ENCODE measurements at regions not wholly inside any gene's neighbourhood (a gene's known extent, or its start where the extent isn't known, plus 50 kb on each side); places are given as distances from the start of the nearest gene placed in this dataset.
A peak's percentile ranks its signal among the peaks of the same experiment; 100 is the strongest.

GRCh38 chr11:71324788-71325417 is 72.5 kb upstream of the SHANK2 start:
- 89% methylated on average over 13 of the region's 13 CpGs for WGBS
- Histone ChIP-seq H3K27me3 (peaks cover 2% of the 10 kb centered on the region), H3K4me1 (no peaks in the 10 kb centered on the region), H3K9me3 (no peaks in the 10 kb centered on the region), H3K4me3 (no peak overlapping the region), H3K36me3 (no peaks in the 10 kb centered on the region), H3K27ac (no peak overlapping the region)
- TF ChIP-seq CTCF (IDR thresholded peaks at IDR 0.05) (no peak), POLR2AphosphoS5 (IDR thresholded peaks at IDR 0.05) (no peak), POLR2A (IDR thresholded peaks at IDR 0.05) (no peak), EP300 (IDR thresholded peaks at IDR 0.05) (no peak)
- DNase-seq (ENCODE audit: low spot score in 2 of 2), result peak; percentile 40 to 67

GRCh38 chr11:71323876-71324526 is 71.6 kb upstream of the SHANK2 start:
- WGBS, result 84% methylated on average over 11 of the region's 11 CpGs
- no peak overlapping the region for H3K4me3 ChIP-seq
- TF ChIP-seq EP300 (IDR thresholded peaks at IDR 0.05) (no peak), POLR2A (IDR thresholded peaks at IDR 0.05) (no peak), CTCF (IDR thresholded peaks at IDR 0.05) (no peak), POLR2AphosphoS5 (IDR thresholded peaks at IDR 0.05) (no peak)

GRCh38 chr11:71322861-71323582 is 70.6 kb upstream of the SHANK2 start:
- H3K4me1 ChIP-seq, result no peaks in the 10 kb centered on the region
- peaks cover 2% of the 10 kb centered on the region for H3K27me3 ChIP-seq
- peaks cover 4% of the 10 kb centered on the region for H3K9me3 ChIP-seq
- no peaks in the 10 kb centered on the region for H3K36me3 ChIP-seq
- peak; percentile 46 to 66 for DNase-seq (ENCODE audit: low spot score in 2 of 2)
- no peak overlapping the region for H3K4me3 ChIP-seq
- 90% methylated on average over 11 of the region's 13 CpGs for WGBS
- H3K27ac ChIP-seq, result no peak overlapping the region
- TF ChIP-seq CTCF (IDR thresholded peaks at IDR 0.05), result no peak
- TF ChIP-seq EP300 (IDR thresholded peaks at IDR 0.05), result no peak
- TF ChIP-seq POLR2A (IDR thresholded peaks at IDR 0.05), result no peak
- TF ChIP-seq POLR2AphosphoS5 (IDR thresholded peaks at IDR 0.05), result no peak

More at GRCh38 chr11:71323876-71324526, 71.6 kb upstream of the SHANK2 start:
- DNase-seq (ENCODE audit: low spot score in 2 of 2), result peak; percentile 26 to 67
- Histone ChIP-seq H3K4me1 (no peaks in the 10 kb centered on the region), H3K27me3 (peaks cover 2% of the 10 kb centered on the region), H3K36me3 (no peaks in the 10 kb centered on the region), H3K9me3 (no peaks in the 10 kb centered on the region), H3K27ac (no peak overlapping the region)

GRCh38 chr11:71322192-71322735 is 69.9 kb upstream of the SHANK2 start:
- TF ChIP-seq POLR2A (IDR thresholded peaks at IDR 0.05), result no peak
- TF ChIP-seq CTCF (IDR thresholded peaks at IDR 0.05), result no peak
- 87% methylated on average over 7 of the region's 12 CpGs for WGBS
- H3K4me3 ChIP-seq, result no peak overlapping the region

More at GRCh38 chr11:71322192-71322735, 69.9 kb upstream of the SHANK2 start:
- peaks cover 2% of the 10 kb centered on the region for H3K27me3 ChIP-seq
- peaks cover 5% of the 10 kb centered on the region for H3K9me3 ChIP-seq
- no peaks in the 10 kb centered on the region for H3K36me3 ChIP-seq
- peak in 1 of 2 donors; percentile 27 for DNase-seq (ENCODE audit: low spot score in 2 of 2)
- no peak overlapping the region for H3K27ac ChIP-seq
- no peaks in the 10 kb centered on the region for H3K4me1 ChIP-seq

Measured in suprapubic skin (tissue), 4 donors.